ENCODE measurements at regions not wholly inside any gene's neighbourhood (a gene's known extent, or its start where the extent isn't known, plus 50 kb on each side); places are given as distances from the start of the nearest gene placed in this dataset.
A peak's percentile ranks its signal among the peaks of the same experiment; 100 is the strongest.

GRCh38 chr15:35320158-35320780, 225.7 kb downstream of the DPH6 start:
- WGBS (ENCODE audit: insufficient coverage, low lambda C conversion rate), result 92% methylated on average over 2 of the region's 5 CpGs
- H3K27me3 ChIP-seq (ENCODE audit: control insufficient read depth, insufficient read depth, low read length), result no peaks in the 10 kb centered on the region
- no peak for DNase-seq
- no peaks in the 10 kb centered on the region for H3K4me1 ChIP-seq (ENCODE audit: control insufficient read depth, insufficient read depth, low read length)
- H3K9me3 ChIP-seq (ENCODE audit: control insufficient read depth, low read depth, low read length), result no peaks in the 10 kb centered on the region
- H3K36me3 ChIP-seq (ENCODE audit: control insufficient read depth, insufficient read depth, low read length), result no peaks in the 10 kb centered on the region
- H3K4me3 ChIP-seq (ENCODE audit: low read length), result no peak overlapping the region
- H3K27ac ChIP-seq (ENCODE audit: low read length), result no peak overlapping the region

GRCh38 chr15:35319354-35319753, 226.6 kb downstream of the DPH6 start:
- Histone ChIP-seq H3K9me3 (ENCODE audit: control insufficient read depth, low read depth, low read length) (no peaks in the 10 kb centered on the region), H3K27me3 (ENCODE audit: control insufficient read depth, insufficient read depth, low read length) (no peaks in the 10 kb centered on the region), H3K4me3 (ENCODE audit: low read length) (no peak overlapping the region), H3K36me3 (ENCODE audit: control insufficient read depth, insufficient read depth, low read length) (no peaks in the 10 kb centered on the region), H3K4me1 (ENCODE audit: control insufficient read depth, insufficient read depth, low read length) (no peaks in the 10 kb centered on the region), H3K27ac (ENCODE audit: low read length) (no peak overlapping the region)
- 100% methylated on average over 2 of the region's 8 CpGs for WGBS (ENCODE audit: insufficient coverage, low lambda C conversion rate)
- no peak for DNase-seq

GRCh38 chr15:35317217-35317616, 228.7 kb downstream of the DPH6 start:
- DNase-seq, result no peak
- no peaks in the 10 kb centered on the region for H3K9me3 ChIP-seq (ENCODE audit: control insufficient read depth, low read depth, low read length)

GRCh38 chr15:35312344-35312743, 227.2 kb upstream of the NANOGP8 start:
- Histone ChIP-seq H3K4me1 (ENCODE audit: control insufficient read depth, insufficient read depth, low read length) (no peaks in the 10 kb centered on the region), H3K9me3 (ENCODE audit: control insufficient read depth, low read depth, low read length) (no peaks in the 10 kb centered on the region), H3K27ac (ENCODE audit: low read length) (no peak overlapping the region), H3K36me3 (ENCODE audit: control insufficient read depth, insufficient read depth, low read length) (no peaks in the 10 kb centered on the region), H3K4me3 (ENCODE audit: low read length) (no peak overlapping the region), H3K27me3 (ENCODE audit: control insufficient read depth, insufficient read depth, low read length) (no peaks in the 10 kb centered on the region)
- no peak for DNase-seq
- WGBS (ENCODE audit: insufficient coverage, low lambda C conversion rate), result no CpG with 5 or more reads among the region's 1 CpG

More at GRCh38 chr15:35317217-35317616, 228.7 kb downstream of the DPH6 start:
- H3K36me3 ChIP-seq (ENCODE audit: control insufficient read depth, insufficient read depth, low read length), result no peaks in the 10 kb centered on the region
- no peaks in the 10 kb centered on the region for H3K27me3 ChIP-seq (ENCODE audit: control insufficient read depth, insufficient read depth, low read length)
- H3K27ac ChIP-seq (ENCODE audit: low read length), result no peak overlapping the region
- H3K4me3 ChIP-seq (ENCODE audit: low read length), result no peak overlapping the region
- no peaks in the 10 kb centered on the region for H3K4me1 ChIP-seq (ENCODE audit: control insufficient read depth, insufficient read depth, low read length)

- 60% methylated on average over 1 of the region's 3 CpGs for WGBS (ENCODE audit: insufficient coverage, low lambda C conversion rate)
- no peaks in the 10 kb centered on the region for H3K36me3 ChIP-seq (ENCODE audit: control insufficient read depth, insufficient read depth, low read length)
- no peak for DNase-seq
- H3K9me3 ChIP-seq (ENCODE audit: control insufficient read depth, low read depth, low read length), result no peaks in the 10 kb centered on the region
- H3K4me1 ChIP-seq (ENCODE audit: control insufficient read depth, insufficient read depth, low read length), result peaks cover under 1% of the 10 kb centered on the region
- H3K27me3 ChIP-seq (ENCODE audit: control insufficient read depth, insufficient read depth, low read length), result no peaks in the 10 kb centered on the region
- no peak overlapping the region for H3K4me3 ChIP-seq (ENCODE audit: low read length)
- H3K27ac ChIP-seq (ENCODE audit: low read length), result no peak overlapping the region
Observed at GRCh38 chr15:35311615-35312014, 226.5 kb upstream of the NANOGP8 start.

- Histone ChIP-seq H3K4me1 (ENCODE audit: control insufficient read depth, insufficient read depth, low read length) (peaks cover 6% of the 10 kb centered on the region), H3K4me3 (ENCODE audit: low read length) (no peak overlapping the region), H3K9me3 (ENCODE audit: control insufficient read depth, low read depth, low read length) (no peaks in the 10 kb centered on the region), H3K27me3 (ENCODE audit: control insufficient read depth, insufficient read depth, low read length) (no peaks in the 10 kb centered on the region), H3K27ac (ENCODE audit: low read length) (no peak overlapping the region), H3K36me3 (ENCODE audit: control insufficient read depth, insufficient read depth, low read length) (no peaks in the 10 kb centered on the region)
- no peak for DNase-seq
- no CpG with 5 or more reads among the region's 3 CpGs for WGBS (ENCODE audit: insufficient coverage, low lambda C conversion rate)
Observed at GRCh38 chr15:35309886-35310285, 224.8 kb upstream of the NANOGP8 start.

GRCh38 chr15:35308802-35309201, 223.7 kb upstream of the NANOGP8 start:
- H3K9me3 ChIP-seq (ENCODE audit: control insufficient read depth, low read depth, low read length), result no peaks in the 10 kb centered on the region
- H3K36me3 ChIP-seq (ENCODE audit: control insufficient read depth, insufficient read depth, low read length), result no peaks in the 10 kb centered on the region
- H3K4me3 ChIP-seq (ENCODE audit: low read length), result no peak overlapping the region
- peaks cover 6% of the 10 kb centered on the region for H3K4me1 ChIP-seq (ENCODE audit: control insufficient read depth, insufficient read depth, low read length)
- no peak overlapping the region for H3K27ac ChIP-seq (ENCODE audit: low read length)
- H3K27me3 ChIP-seq (ENCODE audit: control insufficient read depth, insufficient read depth, low read length), result no peaks in the 10 kb centered on the region
- 20% methylated on average over 1 of the region's 2 CpGs for WGBS (ENCODE audit: insufficient coverage, low lambda C conversion rate)
- DNase-seq, result peak; percentile 26 to 49

GRCh38 chr15:35307676-35308075, 222.6 kb upstream of the NANOGP8 start:
- no peaks in the 10 kb centered on the region for H3K36me3 ChIP-seq (ENCODE audit: control insufficient read depth, insufficient read depth, low read length)
- DNase-seq, result no peak
- H3K4me3 ChIP-seq (ENCODE audit: low read length), result no peak overlapping the region
- no peaks in the 10 kb centered on the region for H3K27me3 ChIP-seq (ENCODE audit: control insufficient read depth, insufficient read depth, low read length)
- H3K4me1 ChIP-seq (ENCODE audit: control insufficient read depth, insufficient read depth, low read length), result peaks cover 6% of the 10 kb centered on the region
- no CpG with 5 or more reads among the region's 1 CpG for WGBS (ENCODE audit: insufficient coverage, low lambda C conversion rate)
- no peak overlapping the region for H3K27ac ChIP-seq (ENCODE audit: low read length)
- H3K9me3 ChIP-seq (ENCODE audit: control insufficient read depth, low read depth, low read length), result no peaks in the 10 kb centered on the region

GRCh38 chr15:35307026-35307425, 221.9 kb upstream of the NANOGP8 start:
- DNase-seq, result no peak
- Histone ChIP-seq H3K36me3 (ENCODE audit: control insufficient read depth, insufficient read depth, low read length) (no peaks in the 10 kb centered on the region), H3K27me3 (ENCODE audit: control insufficient read depth, insufficient read depth, low read length) (no peaks in the 10 kb centered on the region), H3K4me1 (ENCODE audit: control insufficient read depth, insufficient read depth, low read length) (peaks cover 6% of the 10 kb centered on the region), H3K9me3 (ENCODE audit: control insufficient read depth, low read depth, low read length) (no peaks in the 10 kb centered on the region), H3K4me3 (ENCODE audit: low read length) (no peak overlapping the region), H3K27ac (ENCODE audit: low read length) (peak overlapping the region; percentile 59)
- WGBS (ENCODE audit: insufficient coverage, low lambda C conversion rate), result no CpG with 5 or more reads among the region's 1 CpG

- Histone ChIP-seq H3K27ac (ENCODE audit: low read length) (peak overlapping the region; percentile 59), H3K4me1 (ENCODE audit: control insufficient read depth, insufficient read depth, low read length) (peaks cover 6% of the 10 kb centered on the region), H3K9me3 (ENCODE audit: control insufficient read depth, low read depth, low read length) (no peaks in the 10 kb centered on the region), H3K36me3 (ENCODE audit: control insufficient read depth, insufficient read depth, low read length) (no peaks in the 10 kb centered on the region), H3K4me3 (ENCODE audit: low read length) (no peak overlapping the region), H3K27me3 (ENCODE audit: control insufficient read depth, insufficient read depth, low read length) (no peaks in the 10 kb centered on the region)
- WGBS (ENCODE audit: insufficient coverage, low lambda C conversion rate), result 50% methylated on average over 2 of the region's 4 CpGs
- peak; percentile 76 to 90 for DNase-seq
Observed at GRCh38 chr15:35306361-35306981, 221.4 kb upstream of the NANOGP8 start.

GRCh38 chr15:35305946-35306345, 220.9 kb upstream of the NANOGP8 start:
- peak in 1 of 2 donors; percentile 30 for DNase-seq
- H3K9me3 ChIP-seq (ENCODE audit: control insufficient read depth, low read depth, low read length), result no peaks in the 10 kb centered on the region
- no peak overlapping the region for H3K4me3 ChIP-seq (ENCODE audit: low read length)
- no peaks in the 10 kb centered on the region for H3K27me3 ChIP-seq (ENCODE audit: control insufficient read depth, insufficient read depth, low read length)
- H3K4me1 ChIP-seq (ENCODE audit: control insufficient read depth, insufficient read depth, low read length), result peaks cover 6% of the 10 kb centered on the region
- peak overlapping the region; percentile 59 for H3K27ac ChIP-seq (ENCODE audit: low read length)
- H3K36me3 ChIP-seq (ENCODE audit: control insufficient read depth, insufficient read depth, low read length), result no peaks in the 10 kb centered on the region
